GM12891 (cell line): ENCODE measurements at regions not wholly inside any gene's neighbourhood (a gene's known extent, or its start where the extent isn't known, plus 50 kb on each side); places are given as distances from the start of the nearest gene placed in this dataset.

Experiments
- PAX5 ChIP-seq: IDR thresholded peaks from 2 replicates; pipeline ENCODE4 v1.6.1; 2011; ENCODE audit warnings: low read length, moderate library complexity, mild to moderate bottlenecking; ENCODE audit not compliant: insufficient read depth, severe bottlenecking
- POLR2A ChIP-seq: IDR thresholded peaks from 2 replicates; pipeline ENCODE4 v1.6.1; 2011; ENCODE audit warnings: low read depth, low read length, control low read depth
- POLR2AphosphoS5 ChIP-seq: IDR thresholded peaks from 2 replicates; pipeline ENCODE4 v1.6.1; 2011; ENCODE audit warnings: low read depth, low read length, control low read depth
- POU2F2 ChIP-seq: IDR thresholded peaks from 2 replicates; pipeline ENCODE4 v1.6.1; 2011; ENCODE audit warnings: low read depth, mild to moderate bottlenecking, control low read depth, low read length, moderate library complexity
- SPI1 ChIP-seq: IDR thresholded peaks from 2 replicates; pipeline ENCODE4 v1.6.1; 2011; ENCODE audit warnings: low read depth, low read length, control low read depth
- TAF1 ChIP-seq: IDR thresholded peaks from 2 replicates; pipeline ENCODE4 v1.6.1; 2011; ENCODE audit warnings: low read depth, low read length, control low read depth

- TF ChIP-seq POLR2A = no peak
- no peak for TF ChIP-seq SPI1
- no peak for TF ChIP-seq POLR2AphosphoS5
- TF ChIP-seq PAX5 = no peak
- no peak for TF ChIP-seq TAF1
- TF ChIP-seq POU2F2 = no peak
Measured at GRCh38 chr2:148570989-148571388, 73.6 kb upstream of the EPC2 start.
